ENCODE measurements at regions not wholly inside any gene's neighbourhood (a gene's known extent, or its start where the extent isn't known, plus 50 kb on each side); places are given as distances from the start of the nearest gene placed in this dataset.

GRCh38 chr12:89895591-89895990 is 187.0 kb upstream of the ATP2B1 start:
- no peak for DNase-seq

GRCh38 chr12:89895101-89895500 is 186.5 kb upstream of the ATP2B1 start:
- DNase-seq = no peak

- DNase-seq = no peak
Measured at GRCh38 chr12:89893972-89894706, 185.5 kb upstream of the ATP2B1 start.

- no peak for DNase-seq
Measured at GRCh38 chr12:89892436-89892835, 183.8 kb upstream of the ATP2B1 start.

GRCh38 chr12:89891933-89892332 is 183.3 kb upstream of the ATP2B1 start:
- no peak for DNase-seq

GRCh38 chr12:89890161-89890560 is 181.5 kb upstream of the ATP2B1 start:
- DNase-seq = no peak

- DNase-seq = no peak
Measured at GRCh38 chr12:89889062-89889461, 180.4 kb upstream of the ATP2B1 start.

GRCh38 chr12:89884952-89885351 is 176.3 kb upstream of the ATP2B1 start:
- no peak for DNase-seq

- no peak for DNase-seq
Measured at GRCh38 chr12:89884416-89884898, 175.8 kb upstream of the ATP2B1 start.

- no peak for DNase-seq
Measured at GRCh38 chr12:89883630-89884389, 175.2 kb upstream of the ATP2B1 start.

GRCh38 chr12:89882792-89883191 is 174.2 kb upstream of the ATP2B1 start:
- DNase-seq = no peak

- DNase-seq = no peak
Measured at GRCh38 chr12:89882050-89882449, 173.4 kb upstream of the ATP2B1 start.

GRCh38 chr12:89880690-89881350 is 172.2 kb upstream of the ATP2B1 start:
- DNase-seq = no peak

- no peak for DNase-seq
Measured at GRCh38 chr12:89879766-89880165, 171.1 kb upstream of the ATP2B1 start.

- no peak for DNase-seq
Measured at GRCh38 chr12:89878950-89879349, 170.3 kb upstream of the ATP2B1 start.

- DNase-seq = no peak
Measured at GRCh38 chr12:89878327-89878726, 169.7 kb upstream of the ATP2B1 start.

GRCh38 chr12:89877671-89878070 is 169.0 kb upstream of the ATP2B1 start:
- no peak for DNase-seq

GRCh38 chr12:89877136-89877535 is 168.5 kb upstream of the ATP2B1 start:
- no peak for DNase-seq

- DNase-seq = no peak
Measured at GRCh38 chr12:89875809-89876208, 167.2 kb upstream of the ATP2B1 start.

- DNase-seq = no peak
Measured at GRCh38 chr12:89875225-89875624, 166.6 kb upstream of the ATP2B1 start.

- no peak for DNase-seq
Measured at GRCh38 chr12:89874146-89874545, 165.5 kb upstream of the ATP2B1 start.

GRCh38 chr12:89873745-89874144 is 165.1 kb upstream of the ATP2B1 start:
- DNase-seq = no peak

- no peak for DNase-seq
Measured at GRCh38 chr12:89872922-89873630, 164.4 kb upstream of the ATP2B1 start.

Data from NCI-H510A treated with DMSO at 0.1 percent for 48 hours (cell line).